WERI-Rb-1 (cell line): ENCODE measurements at regions not wholly inside any gene's neighbourhood (a gene's known extent, or its start where the extent isn't known, plus 50 kb on each side); places are given as distances from the start of the nearest gene placed in this dataset.

ENCODE experiments used
- DNase-seq: peaks from one replicate; pipeline ENCODE4 v3.0.0-alpha.2; 2020
- H3K27ac ChIP-seq: fragments of 250-450 bp; sonication (Bioruptor Pico); 2 replicates; pipeline ENCODE4 v1.5.1; 2020; ENCODE audit warnings: mild to moderate bottlenecking, moderate library complexity
- H3K27me3 ChIP-seq: fragments of 250-450 bp; sonication (Bioruptor Pico); 2 replicates; pipeline ENCODE4 v1.5.1; 2021; ENCODE audit warnings: mild to moderate bottlenecking, low read depth, moderate library complexity; ENCODE audit not compliant: insufficient read depth, severe bottlenecking
- H3K36me3 ChIP-seq: fragments of 250-450 bp; sonication (Bioruptor Pico); 2 replicates; pipeline ENCODE4 v1.5.1; 2020; ENCODE audit warnings: mild to moderate bottlenecking, moderate library complexity
- H3K4me3 ChIP-seq: 2 replicates; pipeline ENCODE4 v1.5.1; 2011; ENCODE audit warnings: low read depth, mild to moderate bottlenecking, control low read depth, low read length
- H3K9me3 ChIP-seq: fragments of 250-450 bp; sonication (Bioruptor Pico); 2 replicates; pipeline ENCODE4 v1.5.1; 2021; ENCODE audit warnings: mild to moderate bottlenecking, moderate library complexity; ENCODE audit not compliant: severe bottlenecking
- TF ChIP-seq, protein P1 (sequence below): IDR thresholded peaks from 2 replicates; pipeline ENCODE4 v1.5.1; 2011; ENCODE audit warnings: low read depth, mild to moderate bottlenecking, control low read depth, inconsistent platforms, low read length

DNA sequence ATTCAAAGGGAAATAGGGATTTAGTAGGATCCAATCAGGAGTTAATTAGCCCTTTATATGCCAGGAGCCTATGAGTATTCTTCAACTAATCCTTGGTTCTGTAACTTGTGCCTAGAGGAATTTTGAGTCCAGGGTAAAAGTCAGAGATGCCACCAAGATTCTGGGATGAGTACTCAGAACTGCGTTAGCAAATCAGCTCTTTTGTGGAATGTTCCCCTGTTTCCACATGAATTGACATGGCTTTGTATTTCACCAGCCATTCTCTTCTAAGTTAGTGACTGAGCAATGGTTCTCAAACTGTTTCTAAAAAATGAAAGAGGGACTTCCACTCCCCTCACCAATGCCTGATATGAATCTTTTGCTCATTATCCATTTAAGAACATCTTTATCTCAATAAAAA, 508.7 kb downstream of the SOX2 start:
- DNase-seq: no peak
- Histone ChIP-seq H3K9me3 (no peaks in the 10 kb centered on the region), H3K27me3 (peaks cover 42% of the 10 kb centered on the region), H3K27ac (no peak overlapping the region), H3K4me3 (no peak overlapping the region), H3K36me3 (no peaks in the 10 kb centered on the region)
- TF ChIP-seq, protein P1, sequence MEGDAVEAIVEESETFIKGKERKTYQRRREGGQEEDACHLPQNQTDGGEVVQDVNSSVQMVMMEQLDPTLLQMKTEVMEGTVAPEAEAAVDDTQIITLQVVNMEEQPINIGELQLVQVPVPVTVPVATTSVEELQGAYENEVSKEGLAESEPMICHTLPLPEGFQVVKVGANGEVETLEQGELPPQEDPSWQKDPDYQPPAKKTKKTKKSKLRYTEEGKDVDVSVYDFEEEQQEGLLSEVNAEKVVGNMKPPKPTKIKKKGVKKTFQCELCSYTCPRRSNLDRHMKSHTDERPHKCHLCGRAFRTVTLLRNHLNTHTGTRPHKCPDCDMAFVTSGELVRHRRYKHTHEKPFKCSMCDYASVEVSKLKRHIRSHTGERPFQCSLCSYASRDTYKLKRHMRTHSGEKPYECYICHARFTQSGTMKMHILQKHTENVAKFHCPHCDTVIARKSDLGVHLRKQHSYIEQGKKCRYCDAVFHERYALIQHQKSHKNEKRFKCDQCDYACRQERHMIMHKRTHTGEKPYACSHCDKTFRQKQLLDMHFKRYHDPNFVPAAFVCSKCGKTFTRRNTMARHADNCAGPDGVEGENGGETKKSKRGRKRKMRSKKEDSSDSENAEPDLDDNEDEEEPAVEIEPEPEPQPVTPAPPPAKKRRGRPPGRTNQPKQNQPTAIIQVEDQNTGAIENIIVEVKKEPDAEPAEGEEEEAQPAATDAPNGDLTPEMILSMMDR: no peak

DNA sequence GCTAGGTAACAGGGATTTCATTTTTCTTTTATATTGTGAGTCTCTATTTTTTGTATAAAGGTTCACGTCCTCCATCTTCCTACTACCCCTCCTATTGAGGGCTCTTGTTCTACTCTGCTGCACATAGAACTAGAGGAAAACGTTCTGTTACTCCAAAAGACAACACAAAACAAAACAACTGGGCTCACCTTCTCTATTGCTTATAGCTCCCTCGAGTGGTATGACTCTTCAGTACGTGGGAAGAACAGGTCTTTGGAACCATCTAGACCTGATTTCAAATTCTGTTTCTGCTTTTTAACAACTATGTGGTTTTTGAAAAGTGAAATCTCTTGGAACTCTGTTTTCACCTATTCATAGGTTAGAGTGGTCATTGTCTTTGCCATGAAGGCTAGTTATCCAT, 515.3 kb downstream of the SOX2 start:
- no peak overlapping the region for H3K4me3 ChIP-seq
- TF ChIP-seq, protein P1: no peak
- H3K27ac ChIP-seq: no peak overlapping the region
- peaks cover 51% of the 10 kb centered on the region for H3K27me3 ChIP-seq
- DNase-seq: no peak
- no peaks in the 10 kb centered on the region for H3K36me3 ChIP-seq
- H3K9me3 ChIP-seq: no peaks in the 10 kb centered on the region

DNA sequence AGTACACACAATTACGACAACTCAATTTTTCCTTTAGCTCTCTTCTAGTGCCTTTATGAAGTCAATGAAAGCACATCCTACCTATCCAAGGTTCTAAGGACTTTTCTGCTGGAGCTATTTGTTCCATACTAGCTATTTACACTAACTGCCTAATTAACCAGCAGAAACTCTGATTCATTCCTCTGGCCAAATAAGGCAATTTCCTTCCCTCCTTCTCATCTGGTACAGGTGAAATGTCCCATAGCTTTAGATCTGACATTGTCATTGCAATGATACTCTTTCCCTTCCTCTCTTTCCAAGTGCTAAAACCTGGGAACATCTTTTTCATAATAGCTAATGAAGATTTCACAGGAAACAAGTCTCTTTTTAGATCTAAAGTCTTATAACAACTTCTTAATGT, 521.7 kb downstream of the SOX2 start:
- Histone ChIP-seq H3K9me3 (no peaks in the 10 kb centered on the region), H3K4me3 (no peak overlapping the region), H3K27ac (no peak overlapping the region), H3K27me3 (peaks cover 78% of the 10 kb centered on the region), H3K36me3 (no peaks in the 10 kb centered on the region)
- no peak for DNase-seq
- TF ChIP-seq, protein P1: no peak

DNA sequence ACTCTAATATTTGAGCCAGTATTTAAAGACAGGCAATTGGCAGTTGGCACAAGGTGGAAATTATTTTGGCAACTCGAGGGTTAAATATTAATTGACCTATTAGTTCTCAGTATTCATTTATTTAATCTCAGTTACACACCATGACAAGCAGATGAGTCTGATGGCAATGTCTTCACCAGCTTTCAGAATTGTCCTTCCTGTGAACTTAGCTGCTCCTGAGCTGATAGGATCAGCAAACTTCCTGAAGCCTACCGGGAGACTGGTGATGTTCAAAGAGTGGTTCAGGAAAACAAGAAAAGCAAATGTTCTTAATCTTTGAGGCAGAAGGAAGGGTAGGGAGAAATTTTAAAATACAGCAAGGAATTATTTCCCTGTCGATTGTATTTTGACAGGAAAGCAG, 522.2 kb downstream of the SOX2 start:
- Histone ChIP-seq H3K36me3 (no peaks in the 10 kb centered on the region), H3K9me3 (no peaks in the 10 kb centered on the region), H3K27ac (no peak overlapping the region), H3K27me3 (peaks cover 82% of the 10 kb centered on the region), H3K4me3 (no peak overlapping the region)
- TF ChIP-seq, protein P1: no peak
- no peak for DNase-seq

DNA sequence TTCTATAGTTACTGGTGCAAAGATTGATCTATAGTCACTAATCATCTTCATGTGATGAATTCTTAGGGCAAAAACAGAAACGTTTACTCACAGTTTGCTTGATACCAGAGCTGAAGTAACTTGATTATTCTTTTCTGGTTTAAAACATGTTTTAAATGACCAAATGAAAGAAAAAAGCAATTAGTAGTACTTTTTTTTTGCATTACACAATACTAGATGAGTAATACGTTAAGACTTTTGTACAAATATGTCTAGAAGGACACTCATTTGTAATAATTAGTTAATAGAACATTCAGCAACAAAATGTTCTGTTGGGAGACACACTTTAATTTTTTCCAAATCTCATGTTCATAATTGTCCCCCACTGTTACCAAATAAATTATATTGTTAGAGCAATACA, 523.2 kb downstream of the SOX2 start:
- no peaks in the 10 kb centered on the region for H3K36me3 ChIP-seq
- no peak overlapping the region for H3K27ac ChIP-seq
- no peak for DNase-seq
- H3K9me3 ChIP-seq: no peaks in the 10 kb centered on the region
- peaks cover 76% of the 10 kb centered on the region for H3K27me3 ChIP-seq
- TF ChIP-seq, protein P1: no peak
- H3K4me3 ChIP-seq: no peak overlapping the region

DNA sequence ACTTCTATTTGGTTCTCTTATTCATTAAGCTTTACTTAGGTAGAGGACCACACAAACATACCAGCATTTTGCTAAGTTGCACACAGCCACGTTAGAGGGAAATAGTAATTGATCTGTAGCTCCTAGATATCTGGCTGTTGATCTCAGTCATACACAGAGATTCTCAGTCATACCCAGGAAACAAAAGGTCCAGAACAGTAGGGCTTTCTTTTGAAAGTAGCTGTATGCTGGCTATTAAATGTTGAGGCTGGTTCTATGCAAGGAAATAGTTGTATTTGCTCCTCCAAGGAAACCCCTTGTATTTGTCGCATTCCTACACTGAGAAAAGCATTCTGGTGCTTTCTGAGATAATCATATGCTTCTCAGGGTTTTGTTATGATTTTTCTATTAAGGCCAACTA, 523.8 kb downstream of the SOX2 start:
- no peaks in the 10 kb centered on the region for H3K36me3 ChIP-seq

More for the DNA sequence above, 523.8 kb downstream of the SOX2 start:
- Histone ChIP-seq H3K9me3 (no peaks in the 10 kb centered on the region), H3K27me3 (peaks cover 73% of the 10 kb centered on the region), H3K4me3 (no peak overlapping the region), H3K27ac (no peak overlapping the region)
- DNase-seq: no peak
- TF ChIP-seq, protein P1: no peak
